DOHH2 (cell line): ENCODE measurements at regions not wholly inside any gene's neighbourhood (a gene's known extent, or its start where the extent isn't known, plus 50 kb on each side); places are given as distances from the start of the nearest gene placed in this dataset.

Experiments
- EZH2phosphoT487 ChIP-seq: fragments of 200-600 bp; sonication (generic); IDR thresholded peaks from 2 replicates; pipeline ENCODE4 v1.6.1; 2017; ENCODE audit warnings: borderline replicate concordance, mild to moderate bottlenecking, antibody characterized with exemption, low read length, moderate library complexity, mixed read lengths
- TF ChIP-seq, protein P1 (sequence below): fragments of 200-600 bp; sonication (generic); IDR thresholded peaks from one replicate; pipeline ENCODE4 v1.5.1; 2014; ENCODE audit warnings: antibody characterized with exemption, mild to moderate bottlenecking, low read depth, low read length; ENCODE audit not compliant: poor library complexity, severe bottlenecking

DNA sequence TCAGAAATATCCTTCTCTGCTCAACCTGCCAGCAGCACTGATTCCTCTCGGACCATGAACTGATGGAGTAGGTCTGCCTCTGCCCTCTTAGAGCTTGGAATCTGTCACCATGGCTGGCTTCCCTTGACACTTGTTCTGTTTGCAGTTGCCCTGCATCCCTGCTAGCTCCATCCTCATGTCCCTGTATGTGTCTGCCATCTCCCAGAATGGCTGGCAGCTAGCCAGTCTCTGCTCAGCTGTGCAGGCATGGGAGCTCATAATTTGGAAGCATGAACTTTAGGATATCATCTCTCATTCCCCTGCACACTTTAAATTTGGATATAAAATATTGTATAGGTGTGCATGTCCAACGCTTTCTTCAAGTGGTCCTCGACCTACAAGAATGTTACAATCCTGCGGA, 95.4 kb downstream of the C1orf94 start:
- TF ChIP-seq EZH2phosphoT487, result no peak
- TF ChIP-seq, protein P1, sequence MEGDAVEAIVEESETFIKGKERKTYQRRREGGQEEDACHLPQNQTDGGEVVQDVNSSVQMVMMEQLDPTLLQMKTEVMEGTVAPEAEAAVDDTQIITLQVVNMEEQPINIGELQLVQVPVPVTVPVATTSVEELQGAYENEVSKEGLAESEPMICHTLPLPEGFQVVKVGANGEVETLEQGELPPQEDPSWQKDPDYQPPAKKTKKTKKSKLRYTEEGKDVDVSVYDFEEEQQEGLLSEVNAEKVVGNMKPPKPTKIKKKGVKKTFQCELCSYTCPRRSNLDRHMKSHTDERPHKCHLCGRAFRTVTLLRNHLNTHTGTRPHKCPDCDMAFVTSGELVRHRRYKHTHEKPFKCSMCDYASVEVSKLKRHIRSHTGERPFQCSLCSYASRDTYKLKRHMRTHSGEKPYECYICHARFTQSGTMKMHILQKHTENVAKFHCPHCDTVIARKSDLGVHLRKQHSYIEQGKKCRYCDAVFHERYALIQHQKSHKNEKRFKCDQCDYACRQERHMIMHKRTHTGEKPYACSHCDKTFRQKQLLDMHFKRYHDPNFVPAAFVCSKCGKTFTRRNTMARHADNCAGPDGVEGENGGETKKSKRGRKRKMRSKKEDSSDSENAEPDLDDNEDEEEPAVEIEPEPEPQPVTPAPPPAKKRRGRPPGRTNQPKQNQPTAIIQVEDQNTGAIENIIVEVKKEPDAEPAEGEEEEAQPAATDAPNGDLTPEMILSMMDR, result no peak
